Motor neuron (in vitro differentiated cells): ENCODE measurements at regions not wholly inside any gene's neighbourhood (a gene's known extent, or its start where the extent isn't known, plus 50 kb on each side); places are given as distances from the start of the nearest gene placed in this dataset.

Experiments
- ATAC-seq, 8 experiments: fragments of 200-7000 bp; cut with Tn5 transposase; replicated peaks in 6 of 8; 2 replicates each; pipeline ENCODE4 v1.8.0; 2021; ENCODE audit warnings: mild to moderate bottlenecking in 8 of 8, moderate library complexity in 8 of 8
- H3K27ac ChIP-seq, 2 donors: fragments of 250-450 bp; sonication (Bioruptor Pico); 2 replicates each; pipeline ENCODE4 v1.9.0; 2021; ENCODE audit warnings: antibody characterized with exemption in 2 of 2, mild to moderate bottlenecking in 2 of 2, moderate library complexity in 1 of 2
- H3K4me1 ChIP-seq, 2 donors: fragments of 250-450 bp; sonication (Bioruptor Pico); replicated peaks in 1 of 2; 2 replicates each; pipeline ENCODE4 v1.6.1; 2021; ENCODE audit warnings: antibody characterized with exemption in 2 of 2, mild to moderate bottlenecking in 2 of 2, moderate library complexity in 1 of 2
- H3K4me3 ChIP-seq, 5 donors: fragments of 250-450 bp; sonication (Bioruptor Pico); 2 replicates each; pipeline ENCODE4 v1.9.0; 2021; ENCODE audit warnings: antibody characterized with exemption in 5 of 5, mild to moderate bottlenecking in 5 of 5, moderate library complexity in 4 of 5
- WGBS, 10 experiments: fragments of 450-650 bp; shearing (Covaris generic); methylation state at CpG; one replicate each; pipeline ENCODE4 v1.0.0; 2022; 5-methylcytosine and 5-hydroxymethylcytosine counted together
- in situ Hi-C, 9 experiments: fragments of 400-800 bp; cut with MboI; loops; one replicate each; pipeline ENCODE4 v1.15.0; 2021; ENCODE audit warnings: low sequenced_read_pairs in 9 of 9, low pct_unique_long_range_greater_than_20kb in 2 of 9; ENCODE audit not compliant: unreplicated experiment in 9 of 9

- WGBS, 10 experiments: 43 to 100% (median 80%) methylated on average over 1 to 4 of the region's 4 CpGs; no CpG with 5 or more reads in 3 of the 10 experiments
- in situ Hi-C loops: no loop called here
- H3K27ac ChIP-seq: no peak overlapping the region
These were observed 182.6 kb upstream of the ACVR2A start for GRCh38 chr2:147662221-147662620.

GRCh38 chr2:147660680-147661079 lies 184.1 kb upstream of the ACVR2A start:
- in situ Hi-C loops: no loop called here
- 20 to 100% (median 80%) methylated on average over 1 to 2 of the region's 2 CpGs; no CpG with 5 or more reads in 5 of the 10 experiments for WGBS, 10 experiments
- peak in 5 of 8 experiments; percentile 11 to 36 (median 24) for ATAC-seq
- H3K27ac ChIP-seq: no peak overlapping the region
- no peak overlapping the region for H3K4me3 ChIP-seq
- H3K4me1 ChIP-seq: no peaks in the 10 kb centered on the region

More at GRCh38 chr2:147662221-147662620, 182.6 kb upstream of the ACVR2A start:
- no peak overlapping the region for H3K4me3 ChIP-seq
- ATAC-seq: no peak
- no peaks in the 10 kb centered on the region for H3K4me1 ChIP-seq

GRCh38 chr2:147659051-147659450 lies 185.8 kb upstream of the ACVR2A start:
- Histone ChIP-seq H3K4me1 (peaks cover 0 to 2% of the 10 kb centered on the region in 2 donors), H3K4me3 (no peak overlapping the region), H3K27ac (no peak overlapping the region)
- ATAC-seq: no peak
- in situ Hi-C loops: no loop called here
- WGBS, 10 experiments: 0 to 100% (median 68%) methylated on average over 1 of the region's 1 CpG; no CpG with 5 or more reads in 2 of the 10 experiments

- in situ Hi-C loops: no loop called here
- ATAC-seq: peak in 1 of 8 experiments; percentile 56
- 14 to 100% (median 72%) methylated on average over 1 to 2 of the region's 2 CpGs; no CpG with 5 or more reads in 4 of the 10 experiments for WGBS, 10 experiments
These were observed 187.5 kb upstream of the ACVR2A start for GRCh38 chr2:147657086-147658000.

GRCh38 chr2:147649998-147650397 lies 194.8 kb upstream of the ACVR2A start:
- peak in 2 of 8 experiments; percentile 80 to 86 for ATAC-seq
- in situ Hi-C loops: no loop called here
- WGBS, 10 experiments: 44 to 92% (median 74%) methylated on average over 2 to 6 of the region's 6 CpGs; no CpG with 5 or more reads in 4 of the 10 experiments

More at GRCh38 chr2:147657086-147658000, 187.5 kb upstream of the ACVR2A start:
- H3K4me1 ChIP-seq: peaks cover 0 to 5% of the 10 kb centered on the region in 2 donors
- H3K27ac ChIP-seq: no peak overlapping the region
- H3K4me3 ChIP-seq: no peak overlapping the region

GRCh38 chr2:147649286-147649685 lies 195.5 kb upstream of the ACVR2A start:
- WGBS, 10 experiments: 21 to 91% (median 70%) methylated on average over 1 to 4 of the region's 4 CpGs; no CpG with 5 or more reads in 1 of the 10 experiments
- no peak overlapping the region for H3K27ac ChIP-seq
- H3K4me3 ChIP-seq: no peak overlapping the region
- in situ Hi-C loops: no loop called here
- peaks cover 23 to 32% of the 10 kb centered on the region in 2 donors for H3K4me1 ChIP-seq
- peak in 2 of 8 experiments; percentile 12 to 20 for ATAC-seq

More at GRCh38 chr2:147649998-147650397, 194.8 kb upstream of the ACVR2A start:
- Histone ChIP-seq H3K4me1 (peaks cover 18 to 28% of the 10 kb centered on the region in 2 donors), H3K27ac (no peak overlapping the region), H3K4me3 (no peak overlapping the region)

- Histone ChIP-seq H3K4me3 (no peak overlapping the region), H3K4me1 (peaks cover 27 to 31% of the 10 kb centered on the region in 2 donors), H3K27ac (no peak overlapping the region)
- in situ Hi-C loops: no loop called here
- 39 to 100% (median 92%) methylated on average over 1 to 3 of the region's 3 CpGs for WGBS, 10 experiments
- no peak for ATAC-seq
These were observed 196.4 kb upstream of the ACVR2A start for GRCh38 chr2:147648471-147648870.

GRCh38 chr2:147647816-147648215 lies 197.0 kb upstream of the ACVR2A start:
- Histone ChIP-seq H3K4me1 (peaks cover 29 to 31% of the 10 kb centered on the region in 2 donors), H3K27ac (no peak overlapping the region), H3K4me3 (no peak overlapping the region)
- WGBS, 10 experiments: 69 to 100% (median 100%) methylated on average over 1 to 2 of the region's 3 CpGs; no CpG with 5 or more reads in 3 of the 10 experiments
- in situ Hi-C loops: no loop called here
- no peak for ATAC-seq

- ATAC-seq: peak in 5 of 8 experiments; percentile 87 to 90 (median 90)
- H3K4me1 ChIP-seq: peaks cover 29 to 31% of the 10 kb centered on the region in 2 donors
- in situ Hi-C loops: no loop called here
- H3K27ac ChIP-seq: peak overlapping the region in 1 of 2 donors; percentile 22
- H3K4me3 ChIP-seq: no peak overlapping the region
- 1 to 80% (median 13%) methylated on average over 3 to 7 of the region's 7 CpGs; no CpG with 5 or more reads in 1 of the 10 experiments for WGBS, 10 experiments
These were observed 197.9 kb upstream of the ACVR2A start for GRCh38 chr2:147646818-147647468.

GRCh38 chr2:147644491-147644890 lies 200.3 kb upstream of the ACVR2A start:
- Histone ChIP-seq H3K4me3 (no peak overlapping the region), H3K27ac (no peak overlapping the region), H3K4me1 (peaks cover 23 to 31% of the 10 kb centered on the region in 2 donors)
- ATAC-seq: peak in 4 of 8 experiments; percentile 1 to 57 (median 16)
- in situ Hi-C loops: no loop called here
- 14 to 100% (median 38%) methylated on average over 1 to 4 of the region's 4 CpGs; no CpG with 5 or more reads in 3 of the 10 experiments for WGBS, 10 experiments

GRCh38 chr2:147642765-147643164 lies 202.1 kb upstream of the ACVR2A start:
- 39 to 100% (median 84%) methylated on average over 1 to 3 of the region's 3 CpGs; no CpG with 5 or more reads in 1 of the 10 experiments for WGBS, 10 experiments
- H3K4me3 ChIP-seq: no peak overlapping the region
- no peak for ATAC-seq
- H3K27ac ChIP-seq: no peak overlapping the region
- H3K4me1 ChIP-seq: peaks cover 18 to 26% of the 10 kb centered on the region in 2 donors
- in situ Hi-C loops: no loop called here

- ATAC-seq: no peak
These were observed 203.2 kb upstream of the ACVR2A start for GRCh38 chr2:147641651-147642050.

GRCh38 chr2:147639891-147640290 lies 204.9 kb upstream of the ACVR2A start:
- Histone ChIP-seq H3K4me3 (no peak overlapping the region), H3K27ac (no peak overlapping the region), H3K4me1 (peaks cover 27 to 33% of the 10 kb centered on the region in 2 donors)
- WGBS, 10 experiments: 50 to 88% (median 75%) methylated on average over 1 to 2 of the region's 2 CpGs; no CpG with 5 or more reads in 7 of the 10 experiments
- ATAC-seq: no peak
- in situ Hi-C loops: no loop called here

More at GRCh38 chr2:147641651-147642050, 203.2 kb upstream of the ACVR2A start:
- in situ Hi-C loops: no loop called here
- Histone ChIP-seq H3K4me3 (no peak overlapping the region), H3K27ac (no peak overlapping the region), H3K4me1 (peaks cover 22 to 27% of the 10 kb centered on the region in 2 donors)
- 44 to 100% (median 86%) methylated on average over 1 to 3 of the region's 3 CpGs; no CpG with 5 or more reads in 1 of the 10 experiments for WGBS, 10 experiments
